DOHH2 (cell line): ENCODE measurements at regions not wholly inside any gene's neighbourhood (a gene's known extent, or its start where the extent isn't known, plus 50 kb on each side); places are given as distances from the start of the nearest gene placed in this dataset.
"Not testable (repeated sequence)": the region's sequence is repeated elsewhere in the genome, so short reads cannot be mapped to it uniquely, and the experiment has no call there.

Source experiments
- H3F3A ChIP-seq: fragments of 200-600 bp; sonication (generic), shearing (Covaris generic); 2 replicates; pipeline ENCODE4 v1.6.0; 2016; ENCODE audit warnings: antibody characterized with exemption, mild to moderate bottlenecking; ENCODE audit not compliant: control insufficient read depth, insufficient read depth
- H3K27ac ChIP-seq: fragments of 200-600 bp; sonication (generic); 2 replicates; pipeline ENCODE4 v1.5.1; 2014; ENCODE audit warnings: low read depth, mild to moderate bottlenecking, low read length, moderate library complexity
- H3K27me3 ChIP-seq: fragments of 200-600 bp; sonication (generic); 2 replicates; pipeline ENCODE4 v1.6.1; 2014; ENCODE audit warnings: mild to moderate bottlenecking, low read length, mixed read lengths; ENCODE audit not compliant: control insufficient read depth
- H3K36me3 ChIP-seq: fragments of 200-600 bp; sonication (generic); 2 replicates; pipeline ENCODE4 v1.6.1; 2014; ENCODE audit warnings: mild to moderate bottlenecking, low read length, moderate library complexity, mixed read lengths; ENCODE audit not compliant: control insufficient read depth
- H3K4me1 ChIP-seq: fragments of 200-600 bp; sonication (generic); 2 replicates; pipeline ENCODE4 v1.6.1; 2014; ENCODE audit warnings: mild to moderate bottlenecking, low read length, mixed read lengths; ENCODE audit not compliant: control insufficient read depth
- H3K4me2 ChIP-seq: fragments of 200-600 bp; sonication (generic); 2 replicates; pipeline ENCODE4 v1.6.0; 2014; ENCODE audit warnings: mild to moderate bottlenecking, low read length, moderate library complexity
- H3K4me3 ChIP-seq: fragments of 200-600 bp; sonication (generic); 2 replicates; pipeline ENCODE4 v1.5.1; 2014; ENCODE audit warnings: mild to moderate bottlenecking, low read length, mixed read lengths
- H3K79me2 ChIP-seq: fragments of 200-600 bp; sonication (generic); 2 replicates; pipeline ENCODE4 v1.6.1; 2014; ENCODE audit warnings: mild to moderate bottlenecking, low read length, mixed read lengths; ENCODE audit not compliant: control insufficient read depth
- H3K9me2 ChIP-seq: fragments of 200-600 bp; sonication (generic); replicated peaks from 2 replicates; pipeline ENCODE4 v1.6.1; 2014; ENCODE audit warnings: mild to moderate bottlenecking, low read length, mixed read lengths; ENCODE audit not compliant: control insufficient read depth
- H3K9me3 ChIP-seq: fragments of 200-600 bp; sonication (generic); 2 replicates; pipeline ENCODE4 v1.6.1; 2014; ENCODE audit warnings: antibody characterized with exemption, low read length, mixed read lengths; ENCODE audit not compliant: control insufficient read depth, insufficient read depth
- H4K20me1 ChIP-seq: fragments of 200-600 bp; sonication (generic); 2 replicates; pipeline ENCODE4 v1.6.0; 2014; ENCODE audit warnings: low read depth, mild to moderate bottlenecking, antibody characterized with exemption, low read length, moderate library complexity; ENCODE audit not compliant: control insufficient read depth, insufficient read depth
- EZH2phosphoT487 ChIP-seq: fragments of 200-600 bp; sonication (generic); IDR thresholded peaks from 2 replicates; pipeline ENCODE4 v1.6.1; 2017; ENCODE audit warnings: borderline replicate concordance, mild to moderate bottlenecking, antibody characterized with exemption, low read length, moderate library complexity, mixed read lengths
- TF ChIP-seq, protein P1 (sequence below): fragments of 200-600 bp; sonication (generic); IDR thresholded peaks from one replicate; pipeline ENCODE4 v1.5.1; 2014; ENCODE audit warnings: antibody characterized with exemption, mild to moderate bottlenecking, low read depth, low read length; ENCODE audit not compliant: poor library complexity, severe bottlenecking

DNA sequence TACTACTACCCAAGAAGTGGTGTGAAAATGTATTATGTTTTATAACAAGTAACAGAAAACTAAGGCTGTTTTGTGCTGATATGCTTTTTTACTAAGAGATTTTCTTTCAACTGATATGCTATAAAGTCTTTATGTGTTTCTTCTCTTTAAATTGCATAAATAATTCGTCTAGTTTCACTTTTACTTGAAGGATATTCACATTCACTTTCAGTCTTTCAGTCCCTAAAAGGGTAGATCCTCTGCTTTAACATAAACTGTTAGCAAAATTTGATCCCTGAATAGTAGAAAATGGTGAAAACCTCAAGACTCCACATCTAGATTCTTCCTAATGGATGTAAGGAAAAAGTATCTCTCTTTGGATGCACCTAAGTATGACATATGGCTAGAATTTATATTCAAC, 69.0 kb upstream of the FST start:
- TF ChIP-seq, protein P1, sequence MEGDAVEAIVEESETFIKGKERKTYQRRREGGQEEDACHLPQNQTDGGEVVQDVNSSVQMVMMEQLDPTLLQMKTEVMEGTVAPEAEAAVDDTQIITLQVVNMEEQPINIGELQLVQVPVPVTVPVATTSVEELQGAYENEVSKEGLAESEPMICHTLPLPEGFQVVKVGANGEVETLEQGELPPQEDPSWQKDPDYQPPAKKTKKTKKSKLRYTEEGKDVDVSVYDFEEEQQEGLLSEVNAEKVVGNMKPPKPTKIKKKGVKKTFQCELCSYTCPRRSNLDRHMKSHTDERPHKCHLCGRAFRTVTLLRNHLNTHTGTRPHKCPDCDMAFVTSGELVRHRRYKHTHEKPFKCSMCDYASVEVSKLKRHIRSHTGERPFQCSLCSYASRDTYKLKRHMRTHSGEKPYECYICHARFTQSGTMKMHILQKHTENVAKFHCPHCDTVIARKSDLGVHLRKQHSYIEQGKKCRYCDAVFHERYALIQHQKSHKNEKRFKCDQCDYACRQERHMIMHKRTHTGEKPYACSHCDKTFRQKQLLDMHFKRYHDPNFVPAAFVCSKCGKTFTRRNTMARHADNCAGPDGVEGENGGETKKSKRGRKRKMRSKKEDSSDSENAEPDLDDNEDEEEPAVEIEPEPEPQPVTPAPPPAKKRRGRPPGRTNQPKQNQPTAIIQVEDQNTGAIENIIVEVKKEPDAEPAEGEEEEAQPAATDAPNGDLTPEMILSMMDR = no peak
- TF ChIP-seq EZH2phosphoT487 = no peak
- Histone ChIP-seq H3K79me2 (no peaks in the 10 kb centered on the region), H3F3A (no peaks in the 10 kb centered on the region), H3K4me1 (no peaks in the 10 kb centered on the region), H3K4me3 (no peak overlapping the region), H3K9me2 (no peaks in the 10 kb centered on the region), H3K27me3 (no peaks in the 10 kb centered on the region), H3K36me3 (no peaks in the 10 kb centered on the region), H3K27ac (no peak overlapping the region), H3K4me2 (no peak overlapping the region), H4K20me1 (no peaks in the 10 kb centered on the region), H3K9me3 (no peaks in the 10 kb centered on the region)

DNA sequence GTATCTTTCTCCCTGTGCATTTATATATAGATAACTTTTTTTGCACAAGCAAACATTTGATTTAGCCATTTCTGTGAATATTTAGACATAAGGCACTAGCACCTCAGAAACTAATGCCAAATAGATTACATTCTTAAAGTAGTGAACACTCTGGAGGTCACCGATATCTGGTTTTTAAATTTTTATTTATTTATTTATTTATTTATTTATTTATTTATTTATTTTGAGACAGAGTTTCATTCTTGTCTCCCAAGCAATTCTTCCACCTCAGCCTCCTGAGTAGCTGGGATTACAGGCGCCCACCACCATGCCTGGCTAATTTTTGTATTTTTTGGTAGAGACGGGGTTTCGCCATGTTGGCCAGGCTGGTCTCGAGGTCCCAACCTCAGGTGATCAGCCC, 67.9 kb upstream of the FST start:
- not testable (repeated sequence) for H3K4me2 ChIP-seq, H3K4me1 ChIP-seq, H3K27ac ChIP-seq, H3K27me3 ChIP-seq, H4K20me1 ChIP-seq, H3K79me2 ChIP-seq, H3K36me3 ChIP-seq, H3F3A ChIP-seq, H3K4me3 ChIP-seq, H3K9me2 ChIP-seq, H3K9me3 ChIP-seq

DNA sequence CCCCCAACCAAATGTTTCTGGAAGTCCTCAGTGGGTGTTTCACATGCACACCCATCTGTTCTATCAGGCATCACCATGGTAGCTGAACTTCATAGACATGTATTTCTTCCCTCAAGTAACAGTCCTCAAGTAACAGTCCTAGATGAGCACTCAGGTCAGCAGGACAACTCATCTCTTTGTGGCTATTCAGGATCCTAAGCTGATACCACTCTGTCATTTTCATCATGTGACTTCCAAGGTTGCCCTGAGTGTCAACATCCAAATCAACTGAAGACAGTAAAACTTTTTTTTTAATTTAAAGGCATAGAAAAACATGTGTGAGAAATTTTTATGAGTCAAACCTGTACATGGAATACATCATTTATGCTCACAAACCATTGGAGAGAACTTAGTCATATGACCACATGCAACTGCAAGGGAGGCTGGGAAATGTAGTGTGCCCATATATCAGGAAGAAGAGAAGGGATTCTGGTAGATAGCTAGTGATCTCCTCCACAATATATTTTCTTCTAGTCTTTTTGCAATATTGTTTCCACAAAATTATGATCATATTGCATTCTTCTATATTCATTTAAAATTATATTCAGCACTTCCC, 64.2 kb upstream of the FST start:
- Histone ChIP-seq H3K27me3 (no peaks in the 10 kb centered on the region), H3K9me2 (no peaks in the 10 kb centered on the region), H3K36me3 (no peaks in the 10 kb centered on the region), H3K4me1 (no peaks in the 10 kb centered on the region), H3K4me3 (no peak overlapping the region), H3F3A (no peaks in the 10 kb centered on the region), H3K9me3 (no peaks in the 10 kb centered on the region), H3K27ac (no peak overlapping the region), H3K4me2 (no peak overlapping the region), H3K79me2 (no peaks in the 10 kb centered on the region), H4K20me1 (no peaks in the 10 kb centered on the region)
- TF ChIP-seq, protein P1 = no peak
- TF ChIP-seq EZH2phosphoT487 = no peak

DNA sequence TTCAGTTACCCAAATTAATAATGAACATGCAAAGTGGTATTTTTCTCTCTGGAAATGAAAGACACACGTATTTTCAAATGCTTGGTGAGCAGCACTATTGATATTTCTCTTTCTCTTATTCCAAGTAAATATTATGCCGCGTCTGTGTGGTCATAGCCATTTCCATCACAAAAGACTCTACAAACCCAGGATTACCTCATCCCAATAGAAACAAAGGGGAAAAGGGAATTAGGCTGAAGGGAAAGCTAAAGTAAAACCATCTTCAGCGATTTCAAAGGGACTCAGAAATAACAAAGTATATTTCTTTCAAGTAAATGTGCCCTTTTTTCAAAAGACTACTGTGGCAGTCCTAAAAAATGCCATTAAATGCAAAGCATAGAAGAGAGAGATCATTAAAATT, 62.0 kb upstream of the FST start:
- TF ChIP-seq, protein P1 = no peak
- no peak for TF ChIP-seq EZH2phosphoT487
- H3F3A ChIP-seq = no peaks in the 10 kb centered on the region
- H3K4me1 ChIP-seq = no peaks in the 10 kb centered on the region
- H3K36me3 ChIP-seq = no peaks in the 10 kb centered on the region
- H3K9me2 ChIP-seq = no peaks in the 10 kb centered on the region
- no peak overlapping the region for H3K27ac ChIP-seq
- H3K9me3 ChIP-seq = no peaks in the 10 kb centered on the region
- H3K27me3 ChIP-seq = no peaks in the 10 kb centered on the region
- H4K20me1 ChIP-seq = no peaks in the 10 kb centered on the region
- H3K79me2 ChIP-seq = no peaks in the 10 kb centered on the region
- no peak overlapping the region for H3K4me2 ChIP-seq
- no peak overlapping the region for H3K4me3 ChIP-seq
